Neural cell (in vitro differentiated cells): ENCODE measurements at regions not wholly inside any gene's neighbourhood (a gene's known extent, or its start where the extent isn't known, plus 50 kb on each side); places are given as distances from the start of the nearest gene placed in this dataset.

Source experiments
- CTCF ChIP-seq: fragments of 450-650 bp; IDR thresholded peaks from 2 replicates; pipeline ENCODE4 v1.5.1; 2014; ENCODE audit warnings: antibody characterized with exemption, mild to moderate bottlenecking, moderate library complexity; ENCODE audit not compliant: poor library complexity, severe bottlenecking
- EZH2 ChIP-seq: fragments of 200-600, 300-800 bp; shearing (Covaris generic), sonication (generic); IDR thresholded peaks from 2 replicates; pipeline ENCODE4 v1.6.1; 2014; ENCODE audit warnings: antibody characterized with exemption, low read length, borderline replicate concordance, mild to moderate bottlenecking; ENCODE audit not compliant: insufficient read depth, poor library complexity, severe bottlenecking
- POLR2AphosphoS5 ChIP-seq: IDR thresholded peaks from 2 replicates; pipeline ENCODE4 v1.6.1; 2012
- RAD21 ChIP-seq: fragments of 450-650 bp; conservative IDR thresholded peaks from 2 replicates; pipeline ENCODE4 v1.6.1; 2014; ENCODE audit warnings: antibody characterized with exemption, mild to moderate bottlenecking, moderate library complexity
- REST ChIP-seq: IDR thresholded peaks from 2 replicates; pipeline ENCODE4 v1.6.1; 2012; ENCODE audit warnings: borderline replicate concordance
- TAF1 ChIP-seq: IDR thresholded peaks from 2 replicates; pipeline ENCODE4 v1.6.1; 2012; ENCODE audit warnings: low read depth

GRCh38 chr3:55296030-55296429 lies 191.1 kb downstream of the WNT5A start:
- TF ChIP-seq CTCF = no peak
- no peak for TF ChIP-seq TAF1
- TF ChIP-seq REST = no peak
- no peak for TF ChIP-seq EZH2
- no peak for TF ChIP-seq RAD21
- TF ChIP-seq POLR2AphosphoS5 = no peak
